ENCODE measurements at regions not wholly inside any gene's neighbourhood (a gene's known extent, or its start where the extent isn't known, plus 50 kb on each side); places are given as distances from the start of the nearest gene placed in this dataset.
"Not testable (repeated sequence)": the region's sequence is repeated elsewhere in the genome, so short reads cannot be mapped to it uniquely, and the experiment has no call there.

DNA sequence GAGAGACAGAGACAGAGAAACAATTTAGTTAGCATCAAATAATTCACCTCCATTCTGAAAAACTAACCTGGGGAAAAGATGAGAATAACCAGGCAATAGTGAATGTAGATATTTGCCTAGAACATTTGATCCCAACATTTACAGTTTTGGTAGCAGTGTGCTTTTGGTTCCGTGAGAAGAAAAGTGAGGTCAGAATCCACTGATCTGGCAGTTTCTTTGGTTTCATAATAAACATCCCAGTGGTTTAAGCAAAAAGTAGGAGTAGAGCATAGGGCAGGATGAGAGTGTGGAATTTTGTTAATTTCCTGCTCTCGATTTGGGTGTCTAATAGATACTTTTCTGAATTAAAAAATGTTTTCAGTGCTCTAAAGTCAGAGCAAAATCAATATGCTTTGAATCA, 887.0 kb downstream of the NR2F1-AS1 start:
- intact Hi-C loops (cut with DNase I), result no loop called here
- no peaks in the 10 kb centered on the region for H3K4me1 ChIP-seq (ENCODE audit: control insufficient read depth in 2 of 3, insufficient read depth in 2 of 3, low read depth in 1 of 3, low read length in 3 of 3)
- no peaks in the 10 kb centered on the region for H3K36me3 ChIP-seq (ENCODE audit: control insufficient read depth in 2 of 3, insufficient read depth in 3 of 3, low read length in 3 of 3)
- H3K9ac ChIP-seq (ENCODE audit: low read length in 3 of 3), result no peak overlapping the region
- no peaks in the 10 kb centered on the region for H3K27me3 ChIP-seq (ENCODE audit: control insufficient read depth, insufficient read depth, low read length)
- no peak overlapping the region for H3K4me3 ChIP-seq (ENCODE audit: low read length in 3 of 3)
- no peaks in the 10 kb centered on the region for H3K9me3 ChIP-seq (ENCODE audit: control insufficient read depth in 2 of 3, insufficient read depth in 1 of 3, low read length in 3 of 3)
- FAIRE-seq (no peak), DNase-seq (no peak)
- TF ChIP-seq, protein P1, sequence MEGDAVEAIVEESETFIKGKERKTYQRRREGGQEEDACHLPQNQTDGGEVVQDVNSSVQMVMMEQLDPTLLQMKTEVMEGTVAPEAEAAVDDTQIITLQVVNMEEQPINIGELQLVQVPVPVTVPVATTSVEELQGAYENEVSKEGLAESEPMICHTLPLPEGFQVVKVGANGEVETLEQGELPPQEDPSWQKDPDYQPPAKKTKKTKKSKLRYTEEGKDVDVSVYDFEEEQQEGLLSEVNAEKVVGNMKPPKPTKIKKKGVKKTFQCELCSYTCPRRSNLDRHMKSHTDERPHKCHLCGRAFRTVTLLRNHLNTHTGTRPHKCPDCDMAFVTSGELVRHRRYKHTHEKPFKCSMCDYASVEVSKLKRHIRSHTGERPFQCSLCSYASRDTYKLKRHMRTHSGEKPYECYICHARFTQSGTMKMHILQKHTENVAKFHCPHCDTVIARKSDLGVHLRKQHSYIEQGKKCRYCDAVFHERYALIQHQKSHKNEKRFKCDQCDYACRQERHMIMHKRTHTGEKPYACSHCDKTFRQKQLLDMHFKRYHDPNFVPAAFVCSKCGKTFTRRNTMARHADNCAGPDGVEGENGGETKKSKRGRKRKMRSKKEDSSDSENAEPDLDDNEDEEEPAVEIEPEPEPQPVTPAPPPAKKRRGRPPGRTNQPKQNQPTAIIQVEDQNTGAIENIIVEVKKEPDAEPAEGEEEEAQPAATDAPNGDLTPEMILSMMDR (IDR thresholded peaks at IDR 0.05; ENCODE audit: borderline replicate concordance, extremely low read depth, insufficient read depth), result no peak
- no peak overlapping the region for H3K27ac ChIP-seq (ENCODE audit: low read depth in 2 of 2, low read length in 2 of 2)

DNA sequence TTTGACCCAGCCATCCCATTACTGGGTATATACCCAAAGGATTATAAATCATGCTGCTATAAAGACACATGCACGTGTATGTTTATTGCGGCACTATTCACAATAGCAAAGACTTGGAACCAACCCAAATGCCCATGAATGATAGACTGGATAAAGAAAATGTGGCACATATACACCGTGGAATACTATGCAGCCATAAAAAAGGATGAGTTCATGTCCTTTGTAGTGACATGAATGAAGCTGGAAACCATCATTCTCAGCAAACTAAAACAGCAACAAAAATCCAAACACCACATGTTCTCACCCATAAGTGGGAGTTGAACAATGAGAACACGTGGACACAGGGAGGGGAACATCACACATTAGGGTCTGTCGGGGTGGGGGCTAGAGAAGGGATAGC, 889.1 kb downstream of the NR2F1-AS1 start:
- H3K36me3 ChIP-seq (ENCODE audit: control insufficient read depth in 2 of 3, insufficient read depth in 3 of 3, low read length in 3 of 3); H3K4me1 ChIP-seq (ENCODE audit: control insufficient read depth in 2 of 3, insufficient read depth in 2 of 3, low read depth in 1 of 3, low read length in 3 of 3); H3K9me3 ChIP-seq (ENCODE audit: control insufficient read depth in 2 of 3, insufficient read depth in 1 of 3, low read length in 3 of 3); FAIRE-seq; H3K4me3 ChIP-seq (ENCODE audit: low read length in 3 of 3); intact Hi-C loops (cut with DNase I); H3K27ac ChIP-seq (ENCODE audit: low read depth in 2 of 2, low read length in 2 of 2); H3K27me3 ChIP-seq (ENCODE audit: control insufficient read depth, insufficient read depth, low read length); H3K9ac ChIP-seq (ENCODE audit: low read length in 3 of 3); DNase-seq: not testable (repeated sequence)

DNA sequence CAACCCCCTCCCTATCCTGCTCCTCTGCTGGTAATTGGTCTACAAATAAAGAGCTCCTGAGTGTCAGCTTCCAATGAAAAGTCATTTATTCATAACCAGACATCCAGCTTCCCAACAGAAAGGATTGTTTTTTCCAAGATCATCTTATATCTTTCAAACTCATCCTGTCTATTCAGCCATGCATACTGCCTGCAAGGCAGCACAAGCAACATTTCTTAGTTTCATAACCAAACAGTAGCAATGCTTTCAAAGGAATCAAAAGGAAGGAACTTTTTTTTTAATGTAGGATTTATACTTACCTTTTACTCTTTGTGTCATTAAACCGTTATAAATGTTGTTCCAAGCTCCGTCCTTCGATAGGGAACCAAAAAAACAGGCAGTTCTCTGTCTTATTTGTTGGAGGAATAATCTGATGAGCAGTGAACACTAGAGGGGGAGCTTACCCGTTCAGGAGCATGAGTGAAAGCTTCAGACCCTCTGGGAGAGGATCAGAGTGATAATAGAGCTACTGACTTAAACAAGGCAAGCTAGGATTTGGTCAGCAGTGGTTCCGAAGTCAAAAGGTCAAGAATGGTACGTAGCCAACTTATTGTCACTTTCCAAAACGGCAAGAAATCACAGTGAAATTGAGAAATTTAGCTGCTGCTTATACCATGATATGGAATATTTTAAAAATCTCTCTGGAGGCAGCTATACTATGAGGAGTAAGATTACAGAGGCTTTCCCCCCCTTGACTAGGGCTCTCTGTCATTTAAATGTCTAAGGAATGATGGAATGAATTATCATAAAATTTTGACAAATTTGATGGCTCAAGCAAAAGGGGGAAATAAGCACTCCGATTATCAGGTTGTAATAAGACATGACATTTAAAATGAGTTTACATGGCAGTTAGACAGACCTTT, 892.9 kb downstream of the NR2F1-AS1 start:
- Histone ChIP-seq H3K27me3 (ENCODE audit: control insufficient read depth, insufficient read depth, low read length) (no peaks in the 10 kb centered on the region), H3K36me3 (ENCODE audit: control insufficient read depth in 2 of 3, insufficient read depth in 3 of 3, low read length in 3 of 3) (no peaks in the 10 kb centered on the region), H3K4me3 (ENCODE audit: low read length in 3 of 3) (peak overlapping the region in 2 of 3 donors; percentile 7 to 29), H3K4me1 (ENCODE audit: control insufficient read depth in 2 of 3, insufficient read depth in 2 of 3, low read depth in 1 of 3, low read length in 3 of 3) (no peaks in the 10 kb centered on the region), H3K27ac (ENCODE audit: low read depth in 2 of 2, low read length in 2 of 2) (no peak overlapping the region), H3K9me3 (ENCODE audit: control insufficient read depth in 2 of 3, insufficient read depth in 1 of 3, low read length in 3 of 3) (no peaks in the 10 kb centered on the region), H3K9ac (ENCODE audit: low read length in 3 of 3) (no peak overlapping the region)
- TF ChIP-seq, protein P1 (IDR thresholded peaks at IDR 0.05; ENCODE audit: borderline replicate concordance, extremely low read depth, insufficient read depth), result peak; percentile 15
- intact Hi-C loops (cut with DNase I), result no loop called here
- FAIRE-seq (no peak), DNase-seq (peak in 4 of 5 donors; percentile 24 to 86 (median 60))

DNA sequence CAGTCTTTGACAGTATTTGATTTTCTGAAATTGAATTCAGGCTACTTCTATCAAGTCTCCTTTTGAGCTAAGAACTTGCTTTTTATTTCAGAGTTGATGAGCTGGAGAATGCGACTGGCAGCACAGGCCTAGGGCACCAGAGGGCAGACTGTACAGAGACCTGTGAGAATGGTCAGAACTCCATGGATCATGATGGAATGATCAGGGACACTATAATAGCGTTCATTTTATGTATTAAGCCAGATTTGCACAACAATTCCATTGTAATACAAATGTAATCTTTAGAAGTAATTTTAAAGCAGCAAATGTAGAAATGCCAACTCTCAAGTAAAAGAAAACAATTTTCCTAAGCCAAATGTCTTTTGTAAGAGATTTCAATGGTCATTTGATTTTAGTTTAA, 902.4 kb downstream of the NR2F1-AS1 start:
- TF ChIP-seq, protein P1 (IDR thresholded peaks at IDR 0.05; ENCODE audit: borderline replicate concordance, extremely low read depth, insufficient read depth), result no peak

More for the DNA sequence above, 902.4 kb downstream of the NR2F1-AS1 start:
- intact Hi-C loops (cut with DNase I), result no loop called here
- no peak overlapping the region for H3K27ac ChIP-seq (ENCODE audit: low read depth in 2 of 2, low read length in 2 of 2)
- H3K4me1 ChIP-seq (ENCODE audit: control insufficient read depth in 2 of 3, insufficient read depth in 2 of 3, low read depth in 1 of 3, low read length in 3 of 3), result no peaks in the 10 kb centered on the region
- H3K4me3 ChIP-seq (ENCODE audit: low read length in 3 of 3), result no peak overlapping the region
- FAIRE-seq, result no peak
- no peak overlapping the region for H3K9ac ChIP-seq (ENCODE audit: low read length in 3 of 3)
- no peaks in the 10 kb centered on the region for H3K9me3 ChIP-seq (ENCODE audit: control insufficient read depth in 2 of 3, insufficient read depth in 1 of 3, low read length in 3 of 3)
- peak in 1 of 5 donors; percentile 29 for DNase-seq
- no peaks in the 10 kb centered on the region for H3K27me3 ChIP-seq (ENCODE audit: control insufficient read depth, insufficient read depth, low read length)
- no peaks in the 10 kb centered on the region for H3K36me3 ChIP-seq (ENCODE audit: control insufficient read depth in 2 of 3, insufficient read depth in 3 of 3, low read length in 3 of 3)
